Hepatocyte (in vitro differentiated cells): ENCODE measurements at regions not wholly inside any gene's neighbourhood (a gene's known extent, or its start where the extent isn't known, plus 50 kb on each side); places are given as distances from the start of the nearest gene placed in this dataset.
A peak's percentile ranks its signal among the peaks of the same experiment; 100 is the strongest.

ENCODE experiments used
- DNase-seq: peaks from one replicate; pipeline ENCODE4 v3.0.0-alpha.2; 2016; ENCODE audit warnings: low spot score
- H2AFZ ChIP-seq: fragments of 200-600 bp; sonication (generic); 2 replicates; pipeline ENCODE4 v1.6.0; 2016; ENCODE audit warnings: antibody characterized with exemption, mild to moderate bottlenecking
- H3K27ac ChIP-seq: fragments of 200-600 bp; sonication (generic); 2 replicates; pipeline ENCODE4 v1.5.1; 2016; ENCODE audit warnings: mild to moderate bottlenecking
- H3K27me3 ChIP-seq: fragments of 200-600 bp; sonication (generic); 2 replicates; pipeline ENCODE4 v1.6.1; 2016
- H3K36me3 ChIP-seq: fragments of 200-600 bp; sonication (generic); replicated peaks from 2 replicates; pipeline ENCODE4 v1.5.1; 2016; ENCODE audit warnings: low read depth; ENCODE audit not compliant: insufficient read depth
- H3K4me1 ChIP-seq: fragments of 200-600 bp; sonication (generic); 2 replicates; pipeline ENCODE4 v1.5.1; 2016; ENCODE audit warnings: mild to moderate bottlenecking, moderate library complexity; ENCODE audit not compliant: insufficient read depth
- H3K4me2 ChIP-seq: fragments of 200-600 bp; sonication (generic); 2 replicates; pipeline ENCODE4 v1.6.0; 2016
- H3K4me3 ChIP-seq: fragments of 200-600 bp; sonication (generic); 2 replicates; pipeline ENCODE4 v1.5.1; 2016; ENCODE audit warnings: mild to moderate bottlenecking
- H3K79me2 ChIP-seq: fragments of 200-600 bp; sonication (generic); 2 replicates; pipeline ENCODE4 v1.6.0; 2017; ENCODE audit warnings: mild to moderate bottlenecking
- H3K9me2 ChIP-seq: fragments of 200-600 bp; sonication (generic); replicated peaks from 2 replicates; pipeline ENCODE4 v1.6.0; 2017; ENCODE audit warnings: mild to moderate bottlenecking; ENCODE audit not compliant: insufficient read depth
- H3K9me3 ChIP-seq: fragments of 200-600 bp; sonication (generic); 2 replicates; pipeline ENCODE4 v1.5.1; 2016; ENCODE audit warnings: low read depth, mild to moderate bottlenecking
- H4K20me1 ChIP-seq: fragments of 200-600 bp; sonication (generic); 2 replicates; pipeline ENCODE4 v1.6.0; 2016; ENCODE audit warnings: mild to moderate bottlenecking; ENCODE audit not compliant: insufficient read depth, poor library complexity, severe bottlenecking
- CTCF ChIP-seq: fragments of 200-600 bp; sonication (generic); IDR thresholded peaks from 2 replicates; pipeline ENCODE4 v1.5.1; 2016; ENCODE audit warnings: antibody characterized with exemption, mild to moderate bottlenecking; ENCODE audit not compliant: poor library complexity
- EZH2 ChIP-seq: fragments of 200-600 bp; sonication (generic); IDR thresholded peaks from 2 replicates; pipeline ENCODE4 v1.6.1; 2016; ENCODE audit warnings: antibody characterized with exemption, mild to moderate bottlenecking, borderline replicate concordance
- EZH2phosphoT487 ChIP-seq: fragments of 200-600 bp; sonication (generic); IDR thresholded peaks from one replicate; pipeline ENCODE4 v1.6.1; 2018; ENCODE audit warnings: antibody characterized with exemption, mild to moderate bottlenecking, low read depth, moderate library complexity; ENCODE audit not compliant: unreplicated experiment, severe bottlenecking
- WGBS: methylation state at CpG from one replicate; pipeline ENCODE4 v1.1.6; 2016; ENCODE audit warnings: low lambda C conversion rate; ENCODE audit errors: missing lambda C conversion rate; 5-methylcytosine and 5-hydroxymethylcytosine counted together

- no peaks in the 10 kb centered on the region for H3K79me2 ChIP-seq
- H3K27me3 ChIP-seq, result no peaks in the 10 kb centered on the region
- no peaks in the 10 kb centered on the region for H3K4me1 ChIP-seq
- no peak overlapping the region for H3K4me2 ChIP-seq
- H3K36me3 ChIP-seq, result no peaks in the 10 kb centered on the region
- H3K9me3 ChIP-seq, result no peaks in the 10 kb centered on the region
- TF ChIP-seq EZH2, result no peak
- no peak for TF ChIP-seq EZH2phosphoT487
- TF ChIP-seq CTCF, result no peak
- 94% methylated on average over 2 of the region's 2 CpGs for WGBS
- no peaks in the 10 kb centered on the region for H3K9me2 ChIP-seq
- no peak overlapping the region for H2AFZ ChIP-seq
- H4K20me1 ChIP-seq, result no peaks in the 10 kb centered on the region
- no peak overlapping the region for H3K27ac ChIP-seq
- no peak overlapping the region for H3K4me3 ChIP-seq
- no peak for DNase-seq
Measured at GRCh38 chr12:87254381-87255030, 774.7 kb downstream of the C12orf50 start.

- WGBS, result 92% methylated on average over 2 of the region's 2 CpGs
- no peak overlapping the region for H3K4me3 ChIP-seq
- no peaks in the 10 kb centered on the region for H3K9me2 ChIP-seq
- no peaks in the 10 kb centered on the region for H4K20me1 ChIP-seq
- H3K27me3 ChIP-seq, result no peaks in the 10 kb centered on the region
- no peak overlapping the region for H3K4me2 ChIP-seq
- H3K4me1 ChIP-seq, result no peaks in the 10 kb centered on the region
- no peaks in the 10 kb centered on the region for H3K9me3 ChIP-seq
- H3K36me3 ChIP-seq, result no peaks in the 10 kb centered on the region
- TF ChIP-seq EZH2phosphoT487 (no peak), EZH2 (no peak), CTCF (no peak)
- no peaks in the 10 kb centered on the region for H3K79me2 ChIP-seq
- H3K27ac ChIP-seq, result no peak overlapping the region
- no peak overlapping the region for H2AFZ ChIP-seq
- DNase-seq, result peak; percentile 12
Measured at GRCh38 chr12:87253157-87253556, 776.0 kb downstream of the C12orf50 start.

GRCh38 chr12:87246726-87247125 is 782.5 kb downstream of the C12orf50 start:
- Histone ChIP-seq H3K4me2 (no peak overlapping the region), H4K20me1 (no peaks in the 10 kb centered on the region), H3K79me2 (no peaks in the 10 kb centered on the region), H3K27ac (no peak overlapping the region), H3K9me2 (no peaks in the 10 kb centered on the region), H3K9me3 (no peaks in the 10 kb centered on the region), H3K27me3 (no peaks in the 10 kb centered on the region), H3K4me1 (peaks cover 3% of the 10 kb centered on the region), H3K36me3 (no peaks in the 10 kb centered on the region), H2AFZ (no peak overlapping the region), H3K4me3 (no peak overlapping the region)
- 90% methylated on average over 1 of the region's 1 CpG for WGBS
- DNase-seq, result no peak
- no peak for TF ChIP-seq CTCF
- TF ChIP-seq EZH2, result no peak
- TF ChIP-seq EZH2phosphoT487, result no peak

GRCh38 chr12:87238466-87238865 is 790.7 kb downstream of the C12orf50 start:
- no peak overlapping the region for H2AFZ ChIP-seq
- no peaks in the 10 kb centered on the region for H3K9me2 ChIP-seq
- no peak overlapping the region for H3K27ac ChIP-seq
- no peak for DNase-seq
- no peak overlapping the region for H3K4me3 ChIP-seq
- TF ChIP-seq EZH2 (no peak), CTCF (no peak), EZH2phosphoT487 (no peak)
- no peaks in the 10 kb centered on the region for H3K9me3 ChIP-seq
- no peaks in the 10 kb centered on the region for H4K20me1 ChIP-seq
- 88% methylated on average over 1 of the region's 1 CpG for WGBS
- no peaks in the 10 kb centered on the region for H3K4me1 ChIP-seq
- H3K4me2 ChIP-seq, result no peak overlapping the region
- no peaks in the 10 kb centered on the region for H3K27me3 ChIP-seq
- H3K79me2 ChIP-seq, result no peaks in the 10 kb centered on the region
- H3K36me3 ChIP-seq, result no peaks in the 10 kb centered on the region
